SU-DHL-6 (cell line): ENCODE measurements at regions not wholly inside any gene's neighbourhood (a gene's known extent, or its start where the extent isn't known, plus 50 kb on each side); places are given as distances from the start of the nearest gene placed in this dataset.

Experiments used
- H2AFZ ChIP-seq: fragments of 200-600 bp; sonication (generic); 2 replicates; pipeline ENCODE4 v1.6.1; 2014; ENCODE audit warnings: low read depth, mild to moderate bottlenecking, moderate library complexity, mixed read lengths, antibody characterized with exemption, low read length; ENCODE audit not compliant: severe bottlenecking
- H3F3A ChIP-seq: fragments of 200-600 bp; shearing (Covaris generic); 2 replicates; pipeline ENCODE4 v1.6.0; 2016; ENCODE audit warnings: antibody characterized with exemption, mild to moderate bottlenecking; ENCODE audit not compliant: insufficient read depth
- H3K27ac ChIP-seq: fragments of 200-600 bp; sonication (generic); 2 replicates; pipeline ENCODE4 v1.5.1; 2016; ENCODE audit warnings: low read depth, mild to moderate bottlenecking, low read length, moderate library complexity, mixed read lengths
- H3K27me3 ChIP-seq: fragments of 200-600 bp; sonication (generic), shearing (Covaris generic); 2 replicates; pipeline ENCODE4 v1.6.0; 2014; ENCODE audit warnings: mild to moderate bottlenecking, low read length
- H3K36me3 ChIP-seq: fragments of 200-600 bp; sonication (generic); 2 replicates; pipeline ENCODE4 v1.6.1; 2014; ENCODE audit warnings: mild to moderate bottlenecking, low read length, mixed read lengths
- H3K4me2 ChIP-seq: fragments of 300-600, 200-600 bp; shearing (Covaris generic), sonication (generic); 2 replicates; pipeline ENCODE4 v1.6.0; 2014; ENCODE audit warnings: low read length, low read depth, mild to moderate bottlenecking; ENCODE audit not compliant: poor library complexity, severe bottlenecking
- H3K4me3 ChIP-seq: fragments of 200-600 bp; sonication (generic); 2 replicates; pipeline ENCODE4 v1.5.1; 2014; ENCODE audit warnings: antibody characterized with exemption, low read length, mild to moderate bottlenecking, mixed read lengths; ENCODE audit not compliant: insufficient read depth, poor library complexity, severe bottlenecking
- H3K79me2 ChIP-seq: fragments of 200-600 bp; sonication (generic); 2 replicates; pipeline ENCODE4 v1.6.1; 2014; ENCODE audit warnings: mild to moderate bottlenecking, low read length, moderate library complexity; ENCODE audit not compliant: insufficient read depth
- H3K9ac ChIP-seq: fragments of 200-600 bp; sonication (generic); 2 replicates; pipeline ENCODE4 v1.7.0; 2014; ENCODE audit warnings: mild to moderate bottlenecking, low read length
- H3K9me2 ChIP-seq: fragments of 200-600 bp; sonication (generic); replicated peaks from 2 replicates; pipeline ENCODE4 v1.6.1; 2014; ENCODE audit warnings: low read length; ENCODE audit not compliant: insufficient read depth
- H3K9me3 ChIP-seq: fragments of 200-600 bp; sonication (generic); 2 replicates; pipeline ENCODE4 v1.6.1; 2014; ENCODE audit warnings: low read length, mixed read lengths; ENCODE audit not compliant: insufficient read depth
- H4K20me1 ChIP-seq: fragments of 200-600 bp; sonication (generic); 2 replicates; pipeline ENCODE4 v1.6.1; 2014; ENCODE audit warnings: low read depth, mild to moderate bottlenecking, antibody characterized with exemption, low read length, moderate library complexity, mixed read lengths
- CTCF ChIP-seq: fragments of 200-600 bp; sonication (generic); IDR thresholded peaks from one replicate; pipeline ENCODE4 v1.5.1; 2017; ENCODE audit warnings: antibody characterized with exemption, mild to moderate bottlenecking, low read length, moderate library complexity; ENCODE audit not compliant: insufficient read depth, poor library complexity, severe bottlenecking
- EZH2phosphoT487 ChIP-seq: fragments of 200-600 bp; sonication (generic), shearing (Covaris generic); conservative IDR thresholded peaks from 2 replicates; pipeline ENCODE4 v1.6.1; 2018; ENCODE audit warnings: mild to moderate bottlenecking, antibody characterized with exemption, low read length, moderate library complexity, mixed read lengths

DNA sequence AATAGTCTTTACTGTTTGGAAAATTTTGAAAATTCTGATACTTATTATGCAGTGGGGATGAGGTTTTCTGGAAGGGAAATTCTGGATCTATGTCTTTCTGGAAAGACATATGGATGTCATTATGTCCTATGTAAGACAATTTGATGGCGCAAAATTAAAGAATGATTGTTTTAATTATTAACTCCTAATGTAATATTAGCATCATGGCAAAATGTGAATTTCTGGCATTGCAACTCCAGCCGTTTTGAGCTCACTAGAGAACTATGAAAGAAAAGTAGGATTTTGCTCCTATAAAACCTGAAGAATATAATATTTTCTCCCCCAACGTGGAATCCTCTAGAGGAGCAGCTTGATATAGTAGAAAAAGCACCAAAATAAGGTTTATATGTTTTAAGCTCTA lies 243.2 kb downstream of the RFPL4B start:
- H2AFZ ChIP-seq: no peak overlapping the region
- H3K9ac ChIP-seq: no peak overlapping the region
- no peaks in the 10 kb centered on the region for H3F3A ChIP-seq
- H3K4me3 ChIP-seq: no peak overlapping the region
- H3K27me3 ChIP-seq: no peaks in the 10 kb centered on the region
- H3K4me2 ChIP-seq: no peak overlapping the region
- no peak for TF ChIP-seq CTCF
- no peak for TF ChIP-seq EZH2phosphoT487
- no peaks in the 10 kb centered on the region for H4K20me1 ChIP-seq
- H3K9me2 ChIP-seq: no peaks in the 10 kb centered on the region
- H3K27ac ChIP-seq: no peak overlapping the region
- no peaks in the 10 kb centered on the region for H3K79me2 ChIP-seq
- H3K9me3 ChIP-seq: no peaks in the 10 kb centered on the region
- H3K36me3 ChIP-seq: no peaks in the 10 kb centered on the region

DNA sequence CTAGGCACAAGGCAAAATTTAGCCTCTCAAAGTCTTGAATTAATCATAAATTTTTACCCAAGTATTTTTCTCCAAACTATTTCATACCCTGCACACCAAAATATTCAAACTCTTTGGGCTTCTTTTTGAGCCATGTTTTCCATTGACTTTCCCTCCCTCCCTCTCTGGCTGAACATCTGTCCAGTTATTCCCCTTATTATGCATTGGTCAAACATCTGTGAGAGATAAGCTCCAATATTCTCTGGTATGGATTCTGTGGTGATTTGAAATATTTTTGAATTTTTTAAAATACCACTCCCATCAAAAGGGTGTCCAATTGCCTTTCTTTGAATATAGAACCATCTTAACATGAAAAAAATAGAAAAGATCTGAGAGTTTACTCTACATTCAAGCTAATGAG lies 244.2 kb downstream of the RFPL4B start:
- no peak overlapping the region for H2AFZ ChIP-seq
- no peaks in the 10 kb centered on the region for H3K79me2 ChIP-seq
- H3K36me3 ChIP-seq: no peaks in the 10 kb centered on the region
- H3K4me3 ChIP-seq: no peak overlapping the region
- TF ChIP-seq EZH2phosphoT487 (no peak), CTCF (no peak)
- no peaks in the 10 kb centered on the region for H3F3A ChIP-seq
- H3K27me3 ChIP-seq: no peaks in the 10 kb centered on the region
- no peaks in the 10 kb centered on the region for H3K9me3 ChIP-seq
- H4K20me1 ChIP-seq: no peaks in the 10 kb centered on the region
- H3K9ac ChIP-seq: no peak overlapping the region
- H3K4me2 ChIP-seq: no peak overlapping the region
- no peaks in the 10 kb centered on the region for H3K9me2 ChIP-seq
- H3K27ac ChIP-seq: no peak overlapping the region

GRCh38 chr6:112592159-112592558 lies 245.0 kb downstream of the RFPL4B start:
- no peak overlapping the region for H3K27ac ChIP-seq
- TF ChIP-seq CTCF (no peak), EZH2phosphoT487 (no peak)
- H3K36me3 ChIP-seq: no peaks in the 10 kb centered on the region
- no peak overlapping the region for H3K4me2 ChIP-seq
- no peak overlapping the region for H3K4me3 ChIP-seq
- no peaks in the 10 kb centered on the region for H3K27me3 ChIP-seq
- no peaks in the 10 kb centered on the region for H3K9me2 ChIP-seq
- H3K79me2 ChIP-seq: no peaks in the 10 kb centered on the region
- no peaks in the 10 kb centered on the region for H4K20me1 ChIP-seq
- no peak overlapping the region for H3K9ac ChIP-seq
- no peaks in the 10 kb centered on the region for H3K9me3 ChIP-seq
- no peak overlapping the region for H2AFZ ChIP-seq
- no peaks in the 10 kb centered on the region for H3F3A ChIP-seq
